ENCODE measurements at regions not wholly inside any gene's neighbourhood (a gene's known extent, or its start where the extent isn't known, plus 50 kb on each side); places are given as distances from the start of the nearest gene placed in this dataset.

GRCh38 chr20:52379723-52380336, 188.3 kb upstream of the ZFP64 start (continued):
- TF ChIP-seq ZNF318 (CRISPR knock-in tag; IDR thresholded peaks at IDR 0.05) (no peak), ZNF136 (CRISPR knock-in tag; IDR thresholded peaks at IDR 0.05; ENCODE audit: low read depth) (no peak), FOXJ3 (CRISPR knock-in tag; IDR thresholded peaks at IDR 0.05; ENCODE audit: borderline replicate concordance) (no peak), YY1 (IDR thresholded peaks at IDR 0.05; ENCODE audit: insufficient read depth, insufficient replicate concordance, low read depth, low read length) (no peak), ZUFSP (CRISPR knock-in tag; IDR thresholded peaks at IDR 0.05; ENCODE audit: borderline replicate concordance) (no peak), ZFP41 (CRISPR knock-in tag; IDR thresholded peaks at IDR 0.05; ENCODE audit: borderline replicate concordance) (no peak), SP5 (CRISPR knock-in tag; IDR thresholded peaks at IDR 0.05; ENCODE audit: borderline replicate concordance, low read depth) (no peak), STAG1 (CRISPR knock-in tag; IDR thresholded peaks at IDR 0.05) (peak; percentile 69), MLLT10 (CRISPR knock-in tag; IDR thresholded peaks at IDR 0.05) (no peak), EZH2 (conservative IDR thresholded peaks at IDR 0.05; ENCODE audit: low read depth, low read length) (no peak), ZNF572 (CRISPR knock-in tag; IDR thresholded peaks at IDR 0.05) (no peak), NKX3-1 (CRISPR knock-in tag; IDR thresholded peaks at IDR 0.05) (no peak), ZFY (CRISPR knock-in tag; IDR thresholded peaks at IDR 0.05) (no peak), NCOA2 (CRISPR knock-in tag; IDR thresholded peaks at IDR 0.05) (no peak), ZNF644 (CRISPR knock-in tag; IDR thresholded peaks at IDR 0.05; ENCODE audit: low read depth) (no peak), SALL1 (CRISPR knock-in tag; IDR thresholded peaks at IDR 0.05) (peak; percentile 44; the same call in 1 of the 2 replicates), USF2 (IDR thresholded peaks at IDR 0.05; ENCODE audit: low read depth, low read length) (no peak), USF2 (CRISPR knock-in tag; IDR thresholded peaks at IDR 0.05; ENCODE audit: borderline replicate concordance) (no peak), ZNF773 (CRISPR knock-in tag; IDR thresholded peaks at IDR 0.05; ENCODE audit: borderline replicate concordance) (no peak)
